ENCODE measurements at regions not wholly inside any gene's neighbourhood (a gene's known extent, or its start where the extent isn't known, plus 50 kb on each side); places are given as distances from the start of the nearest gene placed in this dataset.

DNA sequence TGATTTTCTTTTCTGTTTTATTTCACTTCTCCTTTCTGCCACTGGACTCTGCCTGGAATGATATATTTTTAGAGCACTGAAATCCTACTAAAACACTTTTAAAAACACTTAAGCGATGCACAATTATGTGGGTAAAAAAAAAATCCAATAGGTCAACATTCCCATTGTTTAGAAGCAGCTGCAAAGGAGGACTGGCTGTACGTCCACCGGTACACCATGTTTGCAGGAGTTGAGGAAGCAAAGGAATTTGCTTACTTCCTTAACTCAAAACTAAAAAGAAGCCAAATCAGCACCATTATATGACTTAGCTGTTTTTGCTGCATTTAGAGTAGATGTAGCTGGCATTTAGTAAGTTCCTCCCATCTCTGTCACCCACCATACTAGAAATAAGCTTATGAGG is 186.8 kb upstream of the TMTC1 start:
- DNase-seq (ENCODE audit: low read depth, low spot score) (no peak), FAIRE-seq (no peak)
- H3K9me1 ChIP-seq (ENCODE audit: control insufficient read depth, extremely low read depth, insufficient read depth, low read length): no peaks in the 10 kb centered on the region
- no peak overlapping the region for H3K4me3 ChIP-seq (ENCODE audit: control insufficient read depth in 2 of 3, extremely low read depth in 1 of 3, insufficient read depth in 2 of 3, low read depth in 1 of 3, low read length in 3 of 3)
- H3K4me2 ChIP-seq (ENCODE audit: control insufficient read depth, extremely low read depth, insufficient read depth, low read depth, low read length): no peak overlapping the region
- no peak for TF ChIP-seq EZH2 (IDR thresholded peaks at IDR 0.05; ENCODE audit: low read length)
- TF ChIP-seq, protein P1, sequence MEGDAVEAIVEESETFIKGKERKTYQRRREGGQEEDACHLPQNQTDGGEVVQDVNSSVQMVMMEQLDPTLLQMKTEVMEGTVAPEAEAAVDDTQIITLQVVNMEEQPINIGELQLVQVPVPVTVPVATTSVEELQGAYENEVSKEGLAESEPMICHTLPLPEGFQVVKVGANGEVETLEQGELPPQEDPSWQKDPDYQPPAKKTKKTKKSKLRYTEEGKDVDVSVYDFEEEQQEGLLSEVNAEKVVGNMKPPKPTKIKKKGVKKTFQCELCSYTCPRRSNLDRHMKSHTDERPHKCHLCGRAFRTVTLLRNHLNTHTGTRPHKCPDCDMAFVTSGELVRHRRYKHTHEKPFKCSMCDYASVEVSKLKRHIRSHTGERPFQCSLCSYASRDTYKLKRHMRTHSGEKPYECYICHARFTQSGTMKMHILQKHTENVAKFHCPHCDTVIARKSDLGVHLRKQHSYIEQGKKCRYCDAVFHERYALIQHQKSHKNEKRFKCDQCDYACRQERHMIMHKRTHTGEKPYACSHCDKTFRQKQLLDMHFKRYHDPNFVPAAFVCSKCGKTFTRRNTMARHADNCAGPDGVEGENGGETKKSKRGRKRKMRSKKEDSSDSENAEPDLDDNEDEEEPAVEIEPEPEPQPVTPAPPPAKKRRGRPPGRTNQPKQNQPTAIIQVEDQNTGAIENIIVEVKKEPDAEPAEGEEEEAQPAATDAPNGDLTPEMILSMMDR (optimal IDR thresholded peaks at IDR 0.05 in 1 of 3, IDR thresholded peaks at IDR 0.05 in 1 of 3, conservative IDR thresholded peaks at IDR 0.05 in 1 of 3; ENCODE audit: extremely low read depth in 1 of 3, insufficient read depth in 2 of 3, low read length in 3 of 3): no peak
- H3K9ac ChIP-seq (ENCODE audit: control insufficient read depth, extremely low read depth, insufficient read depth, low read length): no peak overlapping the region
- H4K20me1 ChIP-seq (ENCODE audit: control insufficient read depth, extremely low read depth, insufficient read depth, low read length): no peaks in the 10 kb centered on the region
- H3K79me2 ChIP-seq (ENCODE audit: control insufficient read depth, insufficient read depth, low read length): no peaks in the 10 kb centered on the region
- no peaks in the 10 kb centered on the region for H3K36me3 ChIP-seq (ENCODE audit: control insufficient read depth in 2 of 2, extremely low read depth in 1 of 2, insufficient read depth in 2 of 2, low read length in 2 of 2)
- H3K27ac ChIP-seq (ENCODE audit: control insufficient read depth, insufficient read depth, low read length): no peak overlapping the region
- no peaks in the 10 kb centered on the region for H3K9me3 ChIP-seq (ENCODE audit: control insufficient read depth, low read depth, low read length)
- H2AFZ ChIP-seq (ENCODE audit: control insufficient read depth, low read length): no peak overlapping the region
- no peaks in the 10 kb centered on the region for H3K27me3 ChIP-seq (ENCODE audit: control insufficient read depth, extremely low read depth, insufficient read depth, low read length)
- dilution Hi-C loops (cut with MboI; ENCODE audit: extremely low pct_ligation_motif_present, low sequenced_read_pairs): no loop called here
- no peaks in the 10 kb centered on the region for H3K4me1 ChIP-seq (ENCODE audit: control insufficient read depth, extremely low read depth, insufficient read depth, low read length)

DNA sequence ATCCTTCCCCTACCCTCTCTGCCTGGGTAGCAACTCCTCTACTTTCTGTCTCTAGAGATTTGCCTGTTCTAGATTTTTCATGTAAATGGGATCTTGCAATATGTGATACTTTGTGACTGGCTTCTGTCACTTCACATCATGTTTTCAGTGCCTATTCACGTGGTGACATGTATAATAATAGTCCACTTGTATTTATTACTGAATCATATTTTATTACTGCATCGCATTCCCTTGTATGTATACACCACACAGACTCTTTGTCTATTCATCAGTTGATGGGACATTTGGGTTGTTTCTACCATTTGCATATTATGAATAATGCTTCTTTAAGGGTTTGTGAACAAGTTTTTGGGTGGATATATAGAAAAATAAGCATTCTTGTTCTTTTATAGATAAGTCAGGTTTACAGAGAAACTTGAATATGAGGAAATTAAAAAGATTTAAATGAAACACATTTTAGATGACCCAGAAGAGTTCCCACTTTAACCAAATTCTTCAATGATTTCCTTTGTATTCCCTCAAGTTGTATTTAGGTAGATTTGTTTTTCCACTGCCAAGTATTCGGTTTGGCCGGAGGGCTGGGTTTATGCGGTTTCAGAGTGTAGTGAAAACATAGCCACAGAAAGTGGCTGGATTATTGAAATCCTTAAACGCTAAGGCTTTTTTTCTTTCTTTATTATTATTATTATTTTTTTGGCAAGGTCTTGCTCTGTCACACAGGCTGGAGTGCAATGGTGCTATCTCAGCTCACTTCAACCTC is 178.7 kb upstream of the TMTC1 start:
- no peaks in the 10 kb centered on the region for H3K9me3 ChIP-seq (ENCODE audit: control insufficient read depth, low read depth, low read length)
- H3K9me1 ChIP-seq (ENCODE audit: control insufficient read depth, extremely low read depth, insufficient read depth, low read length): no peaks in the 10 kb centered on the region
- H3K4me3 ChIP-seq (ENCODE audit: control insufficient read depth in 2 of 3, extremely low read depth in 1 of 3, insufficient read depth in 2 of 3, low read depth in 1 of 3, low read length in 3 of 3): no peak overlapping the region
- no peak overlapping the region for H3K27ac ChIP-seq (ENCODE audit: control insufficient read depth, insufficient read depth, low read length)
- DNase-seq (ENCODE audit: low read depth, low spot score): no peak
- TF ChIP-seq EZH2 (IDR thresholded peaks at IDR 0.05; ENCODE audit: low read length): no peak
- TF ChIP-seq, protein P1 (optimal IDR thresholded peaks at IDR 0.05 in 1 of 3, IDR thresholded peaks at IDR 0.05 in 1 of 3, conservative IDR thresholded peaks at IDR 0.05 in 1 of 3; ENCODE audit: extremely low read depth in 1 of 3, insufficient read depth in 2 of 3, low read length in 3 of 3): no peak
- H3K4me1 ChIP-seq (ENCODE audit: control insufficient read depth, extremely low read depth, insufficient read depth, low read length): no peaks in the 10 kb centered on the region
- H3K9ac ChIP-seq (ENCODE audit: control insufficient read depth, extremely low read depth, insufficient read depth, low read length): no peak overlapping the region
- no peak for FAIRE-seq
- H3K27me3 ChIP-seq (ENCODE audit: control insufficient read depth, extremely low read depth, insufficient read depth, low read length): no peaks in the 10 kb centered on the region
- H3K79me2 ChIP-seq (ENCODE audit: control insufficient read depth, insufficient read depth, low read length): no peaks in the 10 kb centered on the region
- H3K4me2 ChIP-seq (ENCODE audit: control insufficient read depth, extremely low read depth, insufficient read depth, low read depth, low read length): no peak overlapping the region
- no peak overlapping the region for H2AFZ ChIP-seq (ENCODE audit: control insufficient read depth, low read length)
- no peaks in the 10 kb centered on the region for H3K36me3 ChIP-seq (ENCODE audit: control insufficient read depth in 2 of 2, extremely low read depth in 1 of 2, insufficient read depth in 2 of 2, low read length in 2 of 2)
- H4K20me1 ChIP-seq (ENCODE audit: control insufficient read depth, extremely low read depth, insufficient read depth, low read length): no peaks in the 10 kb centered on the region
- dilution Hi-C loops (cut with MboI; ENCODE audit: extremely low pct_ligation_motif_present, low sequenced_read_pairs): no loop called here

All from keratinocyte (primary cell).